Astrocyte of the cerebellum (primary cell): ENCODE measurements at regions not wholly inside any gene's neighbourhood (a gene's known extent, or its start where the extent isn't known, plus 50 kb on each side); places are given as distances from the start of the nearest gene placed in this dataset.

Source experiments
- DNase-seq: peaks from one replicate; pipeline ENCODE4 v3.0.0-alpha.2; 2011; ENCODE audit warnings: low read depth
- H3K4me3 ChIP-seq: 2 replicates; pipeline ENCODE4 v1.5.1; 2011; ENCODE audit warnings: mild to moderate bottlenecking, low read depth, low read length, moderate library complexity
- in situ Hi-C: cut with HindIII; loops from 2 replicates; pipeline ENCODE4 v1.10.0; 2017; ENCODE audit warnings: low sequenced_read_pairs
- TF ChIP-seq, protein P1 (sequence below): IDR thresholded peaks from 2 replicates; pipeline ENCODE4 v1.5.1; 2012; ENCODE audit warnings: low read length, low read depth, moderate library complexity, mild to moderate bottlenecking; ENCODE audit errors: missing control alignments

DNA sequence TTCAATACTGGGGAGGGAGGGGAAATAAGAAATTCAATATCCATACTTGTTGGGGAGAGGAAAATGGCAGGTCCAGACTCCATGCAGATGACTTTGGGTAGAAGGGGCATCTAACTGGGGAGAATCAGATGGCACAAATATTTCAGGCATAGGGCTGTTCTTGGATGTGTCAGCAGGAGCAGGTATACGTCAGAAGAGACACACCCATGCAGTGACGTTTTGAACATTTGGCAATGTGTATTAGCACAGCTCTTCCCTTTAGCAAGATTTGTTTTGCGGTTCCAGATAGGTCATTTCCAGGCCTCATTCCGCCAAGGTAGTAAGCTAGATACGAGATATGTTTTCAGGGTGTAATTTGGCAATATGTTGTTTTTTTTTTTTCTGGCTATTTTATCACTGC lies 187.2 kb upstream of the CDH10 start:
- H3K4me3 ChIP-seq: no peak overlapping the region
- in situ Hi-C loops: no loop called here
- TF ChIP-seq, protein P1, sequence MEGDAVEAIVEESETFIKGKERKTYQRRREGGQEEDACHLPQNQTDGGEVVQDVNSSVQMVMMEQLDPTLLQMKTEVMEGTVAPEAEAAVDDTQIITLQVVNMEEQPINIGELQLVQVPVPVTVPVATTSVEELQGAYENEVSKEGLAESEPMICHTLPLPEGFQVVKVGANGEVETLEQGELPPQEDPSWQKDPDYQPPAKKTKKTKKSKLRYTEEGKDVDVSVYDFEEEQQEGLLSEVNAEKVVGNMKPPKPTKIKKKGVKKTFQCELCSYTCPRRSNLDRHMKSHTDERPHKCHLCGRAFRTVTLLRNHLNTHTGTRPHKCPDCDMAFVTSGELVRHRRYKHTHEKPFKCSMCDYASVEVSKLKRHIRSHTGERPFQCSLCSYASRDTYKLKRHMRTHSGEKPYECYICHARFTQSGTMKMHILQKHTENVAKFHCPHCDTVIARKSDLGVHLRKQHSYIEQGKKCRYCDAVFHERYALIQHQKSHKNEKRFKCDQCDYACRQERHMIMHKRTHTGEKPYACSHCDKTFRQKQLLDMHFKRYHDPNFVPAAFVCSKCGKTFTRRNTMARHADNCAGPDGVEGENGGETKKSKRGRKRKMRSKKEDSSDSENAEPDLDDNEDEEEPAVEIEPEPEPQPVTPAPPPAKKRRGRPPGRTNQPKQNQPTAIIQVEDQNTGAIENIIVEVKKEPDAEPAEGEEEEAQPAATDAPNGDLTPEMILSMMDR: no peak
- no peak for DNase-seq

DNA sequence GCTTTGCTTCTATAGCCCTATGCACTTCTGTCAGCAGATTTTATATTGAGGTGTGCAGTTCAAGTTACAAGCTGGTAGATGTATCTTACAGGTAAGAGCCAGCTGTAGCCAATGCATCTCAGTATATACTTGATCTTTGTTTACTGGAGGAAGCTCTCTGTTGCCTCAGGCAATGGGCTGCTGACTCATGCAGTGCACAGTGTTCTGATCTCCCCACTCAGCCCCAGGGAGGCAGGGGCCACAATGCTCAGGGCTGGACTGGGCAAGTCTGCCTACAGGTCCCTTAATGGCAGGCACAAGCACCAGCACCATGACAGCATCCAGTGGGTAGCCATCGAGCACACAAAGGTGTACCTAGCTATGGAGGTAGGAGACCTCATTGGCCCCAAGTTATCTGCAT lies 178.8 kb upstream of the CDH10 start:
- in situ Hi-C loops: no loop called here
- no peak overlapping the region for H3K4me3 ChIP-seq
- TF ChIP-seq, protein P1: no peak
- no peak for DNase-seq

DNA sequence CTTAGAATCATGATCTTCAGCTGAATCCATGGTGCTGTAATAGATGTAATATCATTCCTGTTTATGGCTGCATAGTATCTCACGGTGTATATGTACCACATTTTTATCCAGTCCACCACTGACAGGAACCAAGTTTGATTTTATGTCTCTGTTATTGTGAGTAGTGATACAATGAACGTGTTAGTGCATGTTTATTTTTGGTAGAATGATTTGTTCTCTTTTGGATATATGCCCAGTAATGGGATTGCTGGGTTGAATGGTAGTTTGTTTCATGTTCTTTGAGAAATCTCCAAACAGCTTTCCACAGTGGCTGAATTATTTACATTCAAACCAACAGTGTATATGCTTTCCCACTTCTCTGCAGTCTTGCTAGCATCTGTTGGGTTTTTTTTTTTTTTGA lies 175.1 kb upstream of the CDH10 start:
- DNase-seq: no peak
- in situ Hi-C loops: no loop called here

DNA sequence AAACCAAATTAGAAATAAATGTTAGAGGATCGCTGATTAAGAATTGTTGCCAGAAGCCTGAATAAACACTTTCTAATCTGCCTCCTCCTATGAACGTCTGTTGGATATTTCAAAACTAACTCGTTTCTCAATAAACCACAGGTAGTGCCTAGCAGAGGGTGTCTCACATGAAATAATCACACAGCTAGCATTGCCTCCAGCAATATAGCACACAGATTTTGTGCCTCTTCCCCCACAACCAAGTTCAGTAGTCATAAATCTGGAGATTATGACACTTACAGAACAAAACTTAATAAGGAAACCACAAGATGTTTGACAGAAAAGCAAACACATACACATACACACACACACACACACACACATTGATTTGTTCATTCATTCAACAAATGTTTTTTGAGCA lies 173.2 kb upstream of the CDH10 start:
- DNase-seq: no peak
- in situ Hi-C loops: no loop called here
- no peak overlapping the region for H3K4me3 ChIP-seq
- TF ChIP-seq, protein P1: no peak

More for the DNA sequence above, 175.1 kb upstream of the CDH10 start:
- H3K4me3 ChIP-seq: no peak overlapping the region
- TF ChIP-seq, protein P1: no peak

DNA sequence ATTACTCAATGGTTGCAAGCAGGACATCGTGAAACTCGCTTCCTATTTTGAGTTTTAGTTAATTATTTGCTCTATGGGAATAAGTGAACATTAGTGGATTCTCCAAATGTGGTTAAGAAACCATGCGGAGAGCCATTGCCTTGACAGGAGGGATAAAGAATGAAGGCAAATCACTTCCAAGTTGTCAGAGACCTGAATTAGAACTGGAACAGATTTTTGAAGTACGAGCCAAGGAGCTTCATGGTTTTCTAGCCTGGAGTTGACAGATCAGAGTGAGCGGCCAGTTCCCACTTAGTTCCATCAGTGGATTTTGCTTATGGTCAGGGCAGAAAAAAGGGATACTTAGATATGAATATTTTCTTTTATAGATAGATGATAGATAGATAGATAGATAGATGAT lies 171.4 kb upstream of the CDH10 start:
- H3K4me3 ChIP-seq: no peak overlapping the region
- in situ Hi-C loops: no loop called here
- DNase-seq: peak; percentile 6
- TF ChIP-seq, protein P1: no peak

DNA sequence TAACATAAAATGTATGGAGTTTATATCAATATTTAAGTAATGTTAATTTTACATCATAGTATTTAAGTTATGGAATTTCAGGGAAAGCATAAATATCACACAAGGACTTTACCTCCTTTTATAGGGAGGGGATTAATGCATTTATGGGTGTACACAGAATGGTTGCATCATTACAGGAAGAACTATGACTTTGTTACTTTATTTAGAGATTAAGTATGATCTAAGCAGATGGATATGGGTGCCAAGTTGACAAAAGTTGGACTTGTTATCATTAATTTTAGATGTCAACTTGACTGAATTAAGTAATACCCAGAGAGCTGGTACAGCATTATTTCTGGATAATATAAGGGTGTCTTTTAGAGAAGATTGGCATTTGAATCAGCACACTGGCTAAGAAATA lies 160.5 kb upstream of the CDH10 start:
- DNase-seq: no peak
- no peak overlapping the region for H3K4me3 ChIP-seq
- TF ChIP-seq, protein P1: no peak
- in situ Hi-C loops: no loop called here

DNA sequence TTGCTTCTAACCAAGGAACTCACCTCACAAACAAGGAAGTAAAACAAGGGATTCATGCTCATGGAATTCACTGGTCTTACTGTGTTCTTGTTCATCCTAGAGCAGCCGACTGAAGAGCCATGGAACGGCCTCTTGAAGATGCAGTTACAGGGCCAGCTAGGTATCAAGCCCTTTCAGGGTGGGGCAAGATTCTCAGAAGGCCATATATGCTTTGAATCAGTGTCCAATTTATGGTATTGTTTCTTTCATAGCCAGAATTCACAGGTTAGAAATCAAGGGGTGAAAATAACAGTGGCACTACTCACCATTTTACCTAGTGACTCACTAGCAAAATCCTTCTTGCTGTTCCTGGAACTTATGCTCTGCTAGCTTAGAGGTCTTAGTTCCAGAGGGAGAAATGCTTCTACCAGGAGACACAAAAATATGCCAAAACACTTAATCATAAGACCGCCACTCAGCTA lies 159.5 kb upstream of the CDH10 start:
- TF ChIP-seq, protein P1: no peak
- no peak for DNase-seq
- in situ Hi-C loops: no loop called here
- H3K4me3 ChIP-seq: no peak overlapping the region
